Calu3 (cell line): ENCODE measurements at regions not wholly inside any gene's neighbourhood (a gene's known extent, or its start where the extent isn't known, plus 50 kb on each side); places are given as distances from the start of the nearest gene placed in this dataset.

Source experiments
- BruUV-seq: library from RNA; stranded (reverse); fragments of 400-500 nt; replicated peaks from 2 replicates; lab custom pipeline; 2021; lab: Mats Ljungman, UMichigan
- CTCF ChIA-PET: fragments of 300-600 bp; sonication (Branson Sonifier 250); formaldehyde crosslinking; loops from one replicate; lab custom pipeline; 2022; ENCODE audit warnings: antibody characterized with exemption; lab: Charles Lee
- DNase-seq: peaks from one replicate; pipeline ENCODE4 v3.0.0; 2022
- H3K27ac Mint-ChIP-seq: one replicate; pipeline ENCODE4 v1.8.0; 2022; ENCODE audit warnings: mixed read lengths; ENCODE audit not compliant: unreplicated experiment
- H3K27me3 Mint-ChIP-seq: one replicate; pipeline ENCODE4 v1.8.0; 2022; ENCODE audit warnings: mixed read lengths; ENCODE audit not compliant: unreplicated experiment
- H3K36me3 Mint-ChIP-seq: one replicate; pipeline ENCODE4 v1.8.0; 2022; ENCODE audit warnings: mild to moderate bottlenecking, moderate library complexity, mixed read lengths; ENCODE audit not compliant: insufficient read depth, unreplicated experiment
- H3K4me1 Mint-ChIP-seq: one replicate; pipeline ENCODE4 v1.8.0; 2022; ENCODE audit warnings: mild to moderate bottlenecking, low read depth, mixed read lengths; ENCODE audit not compliant: unreplicated experiment
- H3K4me3 Mint-ChIP-seq: one replicate; pipeline ENCODE4 v1.8.0; 2022; ENCODE audit warnings: mild to moderate bottlenecking, low read depth, moderate library complexity, mixed read lengths; ENCODE audit not compliant: unreplicated experiment
- H3K9me3 Mint-ChIP-seq: one replicate; pipeline ENCODE4 v1.8.0; 2022; ENCODE audit warnings: low read depth, mixed read lengths; ENCODE audit not compliant: unreplicated experiment
- CTCF ChIP-seq: fragments of 200-600 bp; IDR thresholded peaks from one replicate; pipeline ENCODE4 v1.8.0; 2022; ENCODE audit warnings: antibody characterized with exemption; ENCODE audit not compliant: unreplicated experiment
- intact Hi-C: fragments of 100-400 bp; cut with micrococcal nuclease; formaldehyde crosslinking; loops from one replicate; pipeline ENCODE4 v1.10.0; 2022; ENCODE audit not compliant: unreplicated experiment

GRCh38 chr12:58519839-58520238 lies 400.5 kb downstream of the LRIG3 start:
- TF ChIP-seq CTCF = no peak
- Mint-ChIP-seq H3K4me3 (no peak overlapping the region), H3K36me3 (no peaks in the 10 kb centered on the region), H3K27me3 (no peaks in the 10 kb centered on the region), H3K27ac (no peak overlapping the region), H3K9me3 (peaks cover 23% of the 10 kb centered on the region), H3K4me1 (no peaks in the 10 kb centered on the region)
- CTCF ChIA-PET = no interaction called here
- no TSS peak for BruUV-seq
- DNase-seq = no peak
- intact Hi-C loops = no loop called here

DNA sequence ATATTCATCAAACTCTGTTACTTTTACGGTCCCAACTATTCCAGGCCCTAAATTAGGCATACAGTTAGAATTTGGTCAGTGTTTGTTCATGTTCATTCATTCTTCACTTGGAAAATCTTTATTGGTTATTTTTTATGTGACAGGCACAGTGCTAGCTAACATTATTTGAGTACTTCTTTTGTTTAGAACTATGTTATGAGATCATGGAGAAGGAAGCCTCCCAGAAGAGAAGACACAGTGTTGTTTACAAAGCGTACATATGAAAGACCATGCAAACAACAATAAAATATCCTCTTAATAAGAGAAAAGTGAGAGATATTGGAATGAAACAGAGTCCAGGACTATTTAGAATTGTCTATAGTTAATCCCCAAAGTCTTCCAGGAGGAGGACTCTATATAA lies 399.2 kb downstream of the LRIG3 start:
- H3K27me3 Mint-ChIP-seq = no peaks in the 10 kb centered on the region
- H3K4me3 Mint-ChIP-seq = no peak overlapping the region
- CTCF ChIA-PET = no interaction called here
- H3K27ac Mint-ChIP-seq = no peak overlapping the region
- BruUV-seq = no TSS peak
- H3K36me3 Mint-ChIP-seq = no peaks in the 10 kb centered on the region
- intact Hi-C loops = no loop called here
- no peak for DNase-seq
- TF ChIP-seq CTCF = no peak
- peaks cover 23% of the 10 kb centered on the region for H3K9me3 Mint-ChIP-seq
- no peaks in the 10 kb centered on the region for H3K4me1 Mint-ChIP-seq

DNA sequence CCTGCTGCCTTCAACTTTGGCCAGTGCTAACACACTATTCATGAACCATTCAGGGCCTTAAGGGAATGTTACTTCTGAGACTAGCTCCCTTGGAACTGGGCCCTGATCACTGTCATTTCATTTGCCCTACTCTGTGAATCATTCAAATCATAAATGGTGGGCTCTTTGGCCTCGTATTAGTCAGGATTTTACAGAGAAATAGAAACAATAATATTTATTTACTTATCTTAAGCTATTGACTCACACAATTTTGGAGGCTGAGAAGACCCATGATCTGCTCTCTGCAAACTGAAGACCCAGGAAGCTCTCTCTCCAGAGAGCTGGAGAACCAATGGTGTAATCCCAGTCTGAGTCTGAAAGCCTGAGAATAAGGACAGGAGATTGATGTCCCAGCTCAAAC lies 398.5 kb downstream of the LRIG3 start:
- intact Hi-C loops = no loop called here
- H3K27ac Mint-ChIP-seq = no peak overlapping the region
- CTCF ChIA-PET = interaction anchor here (1.0 kb wide), 1 partner anchor 78 kb away, joined by 3 read pairs; no protein-coding TSS in a partner anchor
- no TSS peak for BruUV-seq
- no peaks in the 10 kb centered on the region for H3K4me1 Mint-ChIP-seq
- no peak overlapping the region for H3K4me3 Mint-ChIP-seq
- TF ChIP-seq CTCF = no peak
- H3K36me3 Mint-ChIP-seq = no peaks in the 10 kb centered on the region
- DNase-seq = no peak
- no peaks in the 10 kb centered on the region for H3K27me3 Mint-ChIP-seq
- peaks cover 20% of the 10 kb centered on the region for H3K9me3 Mint-ChIP-seq

- DNase-seq = no peak
- no TSS peak for BruUV-seq
- no peaks in the 10 kb centered on the region for H3K27me3 Mint-ChIP-seq
- CTCF ChIA-PET = no interaction called here
- peaks cover 11% of the 10 kb centered on the region for H3K9me3 Mint-ChIP-seq
- H3K4me3 Mint-ChIP-seq = no peak overlapping the region
- no peaks in the 10 kb centered on the region for H3K4me1 Mint-ChIP-seq
- no peaks in the 10 kb centered on the region for H3K36me3 Mint-ChIP-seq
- intact Hi-C loops = no loop called here
- no peak overlapping the region for H3K27ac Mint-ChIP-seq
- no peak for TF ChIP-seq CTCF
Measured at GRCh38 chr12:58523360-58523759, 396.9 kb downstream of the LRIG3 start.
